ENCODE measurements at regions not wholly inside any gene's neighbourhood (a gene's known extent, or its start where the extent isn't known, plus 50 kb on each side); places are given as distances from the start of the nearest gene placed in this dataset.
"Not testable (repeated sequence)": the region's sequence is repeated elsewhere in the genome, so short reads cannot be mapped to it uniquely, and the experiment has no call there.

DNA sequence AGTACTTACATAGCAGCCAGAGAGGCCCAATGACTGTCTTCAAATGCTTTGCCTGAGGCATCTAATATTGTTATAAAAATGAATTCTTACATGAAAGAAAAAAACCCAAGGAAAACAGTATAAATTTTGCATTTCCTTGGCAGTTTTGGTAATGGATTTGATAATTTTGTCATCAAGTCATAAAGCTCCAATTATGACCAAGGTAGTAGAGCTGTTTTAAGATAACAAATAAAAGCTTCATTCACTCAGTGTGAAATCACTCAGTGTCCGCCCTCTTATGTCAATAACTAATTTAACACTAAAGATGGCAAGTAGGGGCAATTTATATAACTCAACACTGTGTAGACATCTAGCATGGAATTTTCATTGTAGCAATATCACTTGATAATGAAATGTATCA is 193.9 kb downstream of the ANKRD7 start:
- TF ChIP-seq, protein P1, sequence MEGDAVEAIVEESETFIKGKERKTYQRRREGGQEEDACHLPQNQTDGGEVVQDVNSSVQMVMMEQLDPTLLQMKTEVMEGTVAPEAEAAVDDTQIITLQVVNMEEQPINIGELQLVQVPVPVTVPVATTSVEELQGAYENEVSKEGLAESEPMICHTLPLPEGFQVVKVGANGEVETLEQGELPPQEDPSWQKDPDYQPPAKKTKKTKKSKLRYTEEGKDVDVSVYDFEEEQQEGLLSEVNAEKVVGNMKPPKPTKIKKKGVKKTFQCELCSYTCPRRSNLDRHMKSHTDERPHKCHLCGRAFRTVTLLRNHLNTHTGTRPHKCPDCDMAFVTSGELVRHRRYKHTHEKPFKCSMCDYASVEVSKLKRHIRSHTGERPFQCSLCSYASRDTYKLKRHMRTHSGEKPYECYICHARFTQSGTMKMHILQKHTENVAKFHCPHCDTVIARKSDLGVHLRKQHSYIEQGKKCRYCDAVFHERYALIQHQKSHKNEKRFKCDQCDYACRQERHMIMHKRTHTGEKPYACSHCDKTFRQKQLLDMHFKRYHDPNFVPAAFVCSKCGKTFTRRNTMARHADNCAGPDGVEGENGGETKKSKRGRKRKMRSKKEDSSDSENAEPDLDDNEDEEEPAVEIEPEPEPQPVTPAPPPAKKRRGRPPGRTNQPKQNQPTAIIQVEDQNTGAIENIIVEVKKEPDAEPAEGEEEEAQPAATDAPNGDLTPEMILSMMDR (IDR thresholded peaks at IDR 0.05), result no peak
- H3K4me3 Mint-ChIP-seq, result no peak overlapping the region
- no peaks in the 10 kb centered on the region for H3K36me3 ChIP-seq (ENCODE audit: control insufficient read depth, insufficient read depth, low read length)
- H3K9me3 Mint-ChIP-seq, result peaks cover 0 to 7% of the 10 kb centered on the region in 2 donors
- H3K27me3 Mint-ChIP-seq (ENCODE audit: low read depth in 2 of 2), result no peaks in the 10 kb centered on the region
- H3K36me3 Mint-ChIP-seq, result no peaks in the 10 kb centered on the region
- H3K4me1 ChIP-seq (ENCODE audit: control insufficient read depth, insufficient read depth, low read length), result no peaks in the 10 kb centered on the region
- DNase-seq, result no peak
- WGBS (ENCODE audit: insufficient coverage), result no CpG with 5 or more reads among the region's 1 CpG
- intact Hi-C loops (cut with micrococcal nuclease), result no loop called here
- H3K27ac Mint-ChIP-seq, result no peak overlapping the region
- H3K4me3 ChIP-seq (ENCODE audit: low read length), result no peak overlapping the region
- H3K27me3 ChIP-seq (ENCODE audit: control insufficient read depth, insufficient read depth, low read length), result no peaks in the 10 kb centered on the region
- no peak overlapping the region for H3K27ac ChIP-seq (ENCODE audit: low read length)
- H3K4me1 Mint-ChIP-seq, result no peaks in the 10 kb centered on the region
- no peaks in the 10 kb centered on the region for H3K9me3 ChIP-seq (ENCODE audit: control insufficient read depth, insufficient read depth, low read length)
- ATAC-seq, result no peak

DNA sequence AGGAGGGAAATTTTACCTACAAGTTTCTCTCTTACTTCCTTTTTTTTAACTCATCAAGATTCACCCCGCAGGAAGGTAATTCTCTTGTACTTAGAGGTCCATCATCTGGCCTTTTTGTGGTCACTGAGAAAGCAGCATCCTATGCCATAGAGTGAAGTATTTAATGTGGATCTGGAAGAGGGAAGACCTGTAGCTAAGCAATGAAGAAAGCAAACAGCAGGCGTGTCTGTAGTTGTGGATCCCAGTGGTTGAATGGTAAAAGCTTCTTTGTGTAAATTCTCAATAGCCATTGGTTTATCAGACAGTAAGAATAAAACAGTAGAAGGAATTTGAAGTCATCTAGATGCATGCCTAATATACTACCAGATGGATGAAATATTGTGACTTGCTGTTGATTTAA is 196.4 kb downstream of the ANKRD7 start:
- WGBS (ENCODE audit: insufficient coverage), result 98% methylated on average over 2 of the region's 2 CpGs
- no peak for ATAC-seq
- Histone ChIP-seq H3K36me3 (ENCODE audit: control insufficient read depth, insufficient read depth, low read length) (no peaks in the 10 kb centered on the region), H3K27ac (ENCODE audit: low read length) (no peak overlapping the region), H3K27me3 (ENCODE audit: control insufficient read depth, insufficient read depth, low read length) (no peaks in the 10 kb centered on the region), H3K9me3 (ENCODE audit: control insufficient read depth, insufficient read depth, low read length) (no peaks in the 10 kb centered on the region), H3K4me1 (ENCODE audit: control insufficient read depth, insufficient read depth, low read length) (no peaks in the 10 kb centered on the region), H3K4me3 (ENCODE audit: low read length) (no peak overlapping the region)
- TF ChIP-seq, protein P1 (IDR thresholded peaks at IDR 0.05), result no peak
- H3K9me3 Mint-ChIP-seq, result peaks cover 4 to 7% of the 10 kb centered on the region in 2 donors
- no peak overlapping the region for H3K4me3 Mint-ChIP-seq
- no peaks in the 10 kb centered on the region for H3K36me3 Mint-ChIP-seq
- intact Hi-C loops (cut with micrococcal nuclease), result no loop called here
- no peaks in the 10 kb centered on the region for H3K27me3 Mint-ChIP-seq (ENCODE audit: low read depth in 2 of 2)
- H3K27ac Mint-ChIP-seq, result no peak overlapping the region
- no peak for DNase-seq
- H3K4me1 Mint-ChIP-seq, result no peaks in the 10 kb centered on the region

DNA sequence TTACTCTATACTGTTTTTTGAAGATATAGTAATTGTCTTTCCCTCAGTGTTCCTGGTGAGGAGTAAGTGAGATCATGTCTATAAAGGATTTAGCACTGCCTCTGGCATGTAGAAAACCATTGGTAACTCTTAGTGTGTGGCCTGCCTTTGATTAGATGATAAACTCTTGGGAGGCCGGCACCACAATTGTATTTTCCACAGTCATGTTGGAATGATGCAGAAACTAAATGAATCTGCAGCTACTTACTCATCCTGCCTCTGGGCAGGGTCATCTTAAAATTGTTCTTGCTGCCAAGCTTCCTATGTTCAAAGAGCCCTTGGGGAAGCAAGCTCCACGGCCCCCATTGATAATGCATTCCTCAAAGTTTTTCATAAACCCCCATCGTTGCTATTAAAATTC is 204.6 kb downstream of the ANKRD7 start:
- H3K36me3 ChIP-seq (ENCODE audit: control insufficient read depth, insufficient read depth, low read length), result no peaks in the 10 kb centered on the region
- Mint-ChIP-seq H3K27me3 (ENCODE audit: low read depth in 2 of 2) (no peaks in the 10 kb centered on the region), H3K9me3 (peaks cover 15 to 22% of the 10 kb centered on the region in 2 donors), H3K27ac (no peak overlapping the region), H3K4me3 (no peak overlapping the region), H3K4me1 (no peaks in the 10 kb centered on the region), H3K36me3 (peaks cover 5% of the 10 kb centered on the region)
- TF ChIP-seq, protein P1 (IDR thresholded peaks at IDR 0.05), result no peak
- H3K27me3 ChIP-seq (ENCODE audit: control insufficient read depth, insufficient read depth, low read length), result no peaks in the 10 kb centered on the region
- no peaks in the 10 kb centered on the region for H3K4me1 ChIP-seq (ENCODE audit: control insufficient read depth, insufficient read depth, low read length)
- no peak overlapping the region for H3K27ac ChIP-seq (ENCODE audit: low read length)
- ATAC-seq, result no peak
- WGBS (ENCODE audit: insufficient coverage), result 65% methylated on average over 3 of the region's 3 CpGs
- DNase-seq, result no peak
- H3K9me3 ChIP-seq (ENCODE audit: control insufficient read depth, insufficient read depth, low read length), result no peaks in the 10 kb centered on the region
- intact Hi-C loops (cut with micrococcal nuclease), result no loop called here
- no peak overlapping the region for H3K4me3 ChIP-seq (ENCODE audit: low read length)

DNA sequence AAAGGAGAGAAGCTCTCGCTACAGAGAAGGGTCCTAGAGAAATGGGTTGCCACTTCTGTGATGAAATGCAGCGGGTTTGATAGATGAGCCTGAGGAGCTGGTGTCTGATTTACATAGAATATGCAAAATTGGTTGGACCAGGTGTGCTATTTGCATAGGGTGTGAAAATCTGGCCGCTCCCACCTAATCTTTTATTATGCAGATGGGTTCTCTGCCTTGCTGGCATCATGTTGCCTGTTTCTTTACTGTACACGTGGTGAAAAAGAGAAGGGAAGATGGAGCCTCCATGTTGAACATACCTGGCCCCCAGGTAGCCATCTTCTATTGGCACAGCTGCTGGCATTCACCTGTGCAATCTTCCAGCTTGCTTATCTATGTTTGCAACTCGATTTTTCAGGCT is 212.2 kb downstream of the ANKRD7 start:
- no peaks in the 10 kb centered on the region for H3K27me3 ChIP-seq (ENCODE audit: control insufficient read depth, insufficient read depth, low read length)
- no peaks in the 10 kb centered on the region for H3K4me1 ChIP-seq (ENCODE audit: control insufficient read depth, insufficient read depth, low read length)
- H3K4me1 Mint-ChIP-seq, result no peaks in the 10 kb centered on the region
- H3K36me3 ChIP-seq (ENCODE audit: control insufficient read depth, insufficient read depth, low read length), result no peaks in the 10 kb centered on the region
- no peak for DNase-seq
- no peak overlapping the region for H3K4me3 Mint-ChIP-seq
- intact Hi-C loops (cut with micrococcal nuclease), result no loop called here
- no peaks in the 10 kb centered on the region for H3K27me3 Mint-ChIP-seq (ENCODE audit: low read depth in 2 of 2)
- peaks cover 4% of the 10 kb centered on the region for H3K9me3 ChIP-seq (ENCODE audit: control insufficient read depth, insufficient read depth, low read length)
- H3K27ac ChIP-seq (ENCODE audit: low read length), result no peak overlapping the region
- no peak for ATAC-seq
- peaks cover 16 to 30% of the 10 kb centered on the region in 2 donors for H3K9me3 Mint-ChIP-seq
- H3K27ac Mint-ChIP-seq, result no peak overlapping the region
- no peak overlapping the region for H3K4me3 ChIP-seq (ENCODE audit: low read length)
- TF ChIP-seq, protein P1 (IDR thresholded peaks at IDR 0.05), result no peak
- peaks cover 24% of the 10 kb centered on the region for H3K36me3 Mint-ChIP-seq
- WGBS (ENCODE audit: insufficient coverage), result 56% methylated on average over 4 of the region's 5 CpGs

DNA sequence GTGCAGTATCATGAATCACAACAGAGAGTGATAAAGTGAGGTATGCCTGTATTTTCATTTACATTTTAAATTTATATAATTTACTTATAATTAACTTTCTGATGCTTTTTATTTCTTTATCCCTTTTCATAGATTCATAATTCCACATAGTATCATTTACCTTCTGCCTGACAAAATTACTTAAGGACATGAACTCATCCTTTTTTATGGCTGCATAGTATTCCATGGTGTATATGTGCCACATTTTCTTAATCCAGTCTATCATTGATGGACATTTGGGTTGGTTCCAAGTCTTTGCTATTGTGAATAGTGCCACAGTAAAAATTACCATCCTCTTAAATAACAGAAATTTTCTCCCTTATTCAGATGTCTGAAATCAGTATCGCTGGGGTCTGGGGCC is 224.5 kb downstream of the ANKRD7 start:
- H3K4me3 Mint-ChIP-seq; H3K27ac ChIP-seq (ENCODE audit: low read length); DNase-seq; intact Hi-C loops (cut with micrococcal nuclease); H3K27ac Mint-ChIP-seq; H3K4me1 ChIP-seq (ENCODE audit: control insufficient read depth, insufficient read depth, low read length); H3K36me3 Mint-ChIP-seq; H3K4me3 ChIP-seq (ENCODE audit: low read length); H3K9me3 ChIP-seq (ENCODE audit: control insufficient read depth, insufficient read depth, low read length); H3K36me3 ChIP-seq (ENCODE audit: control insufficient read depth, insufficient read depth, low read length); H3K27me3 Mint-ChIP-seq (ENCODE audit: low read depth in 2 of 2); H3K27me3 ChIP-seq (ENCODE audit: control insufficient read depth, insufficient read depth, low read length); H3K4me1 Mint-ChIP-seq; ATAC-seq: not testable (repeated sequence)
- 88% methylated on average over 1 of the region's 1 CpG for WGBS (ENCODE audit: insufficient coverage)
- peaks cover 16 to 17% of the 10 kb centered on the region in 2 donors for H3K9me3 Mint-ChIP-seq

All from natural killer cell (primary cell).